ENCODE measurements at regions not wholly inside any gene's neighbourhood (a gene's known extent, or its start where the extent isn't known, plus 50 kb on each side); places are given as distances from the start of the nearest gene placed in this dataset.

- TF ChIP-seq CTCF (IDR thresholded peaks at IDR 0.05; ENCODE audit: control extremely low read depth in 1 of 3, insufficient read depth in 1 of 3, low read depth in 1 of 3, low read length in 3 of 3) (no peak), TBP (IDR thresholded peaks at IDR 0.05; ENCODE audit: low read depth, low read length) (no peak), TEAD4 (IDR thresholded peaks at IDR 0.05; ENCODE audit: low read depth, low read length) (no peak), POLR2A (IDR thresholded peaks at IDR 0.05; ENCODE audit: control extremely low read depth in 1 of 2, low read depth in 2 of 2, low read length in 2 of 2) (no peak)
These were observed 73.1 kb downstream of the KCTD12 start for GRCh38 chr13:76813000-76813691.

Data from H1 (cell line).